HCT116 (cell line): ENCODE measurements at regions not wholly inside any gene's neighbourhood (a gene's known extent, or its start where the extent isn't known, plus 50 kb on each side); places are given as distances from the start of the nearest gene placed in this dataset.

Experiments
- ATAC-seq: fragments of 200-7000 bp; cut with Tn5 transposase; 2 replicates; pipeline ENCODE4 v1.9.1; 2020; ENCODE audit warnings: mild to moderate bottlenecking, moderate library complexity
- BruUV-seq: library from RNA; stranded (reverse); fragments of 400-500 nt; replicated peaks from 2 replicates; lab custom pipeline; 2021; lab: Mats Ljungman, UMichigan
- CTCF ChIA-PET: fragments of 300-600 bp; sonication (Branson Sonifier 250); formaldehyde crosslinking; loops from one replicate; lab custom pipeline; 2021; ENCODE audit warnings: antibody characterized with exemption; lab: Charles Lee
- POLR2A ChIA-PET: fragments of 300-600, 350-600 bp; sonication (Branson Sonifier 250); formaldehyde crosslinking; loops from one replicate; lab custom pipeline; 2021; ENCODE audit warnings: antibody characterized with exemption; lab: Charles Lee
- RAD21 ChIA-PET, 2 experiments: fragments of 300-600 bp; sonication (Branson Sonifier 250); formaldehyde crosslinking; loops; one replicate each; lab custom pipeline; 2023; ENCODE audit warnings: low total read pairs in 2 of 2; ENCODE audit not compliant: uncharacterized antibody in 2 of 2, unreplicated experiment in 2 of 2, low non-redundant PET in 1 of 2; lab: Charles Lee
- DNase-seq: peaks from one replicate; pipeline ENCODE4 v3.0.0-alpha.2; 2010; ENCODE audit warnings: low read depth, low spot score
- H2AFZ ChIP-seq: fragments of 200-600 bp; shearing (Covaris generic), sonication (generic); 2 replicates; pipeline ENCODE4 v1.6.1; 2017; ENCODE audit warnings: low read depth, mixed run types, mixed read lengths, antibody characterized with exemption, low read length; ENCODE audit not compliant: poor library complexity, severe bottlenecking
- H3K27ac ChIP-seq: 2 replicates; pipeline ENCODE4 v1.5.1; 2012; ENCODE audit warnings: low read depth, low read length
- H3K27me3 ChIP-seq: fragments of 200-600 bp; sonication (generic); 2 replicates; pipeline ENCODE4 v1.6.1; 2016; ENCODE audit warnings: mixed run types, low read length, mixed read lengths; ENCODE audit not compliant: insufficient read depth
- H3K36me3 ChIP-seq, 2 experiments: fragments of 200-500 bp in 1 of 2; fragments of 200-600 bp in 1 of 2; sonication (Bioruptor generic) in 1 of 2; sonication (generic) in 1 of 2; 2 replicates each; pipeline versions ENCODE4 v1.5.1 to v1.6.1; 2014 to 2016; ENCODE audit warnings: low read length in 2 of 2, inconsistent platforms in 1 of 2, mixed read lengths in 1 of 2, mixed run types in 1 of 2; ENCODE audit not compliant: insufficient read depth in 2 of 2, control insufficient read depth in 1 of 2
- H3K4me1 ChIP-seq, 2 experiments: fragments of 200-600 bp in 1 of 2; sonication (generic) in 1 of 2; 2 replicates each; pipeline versions ENCODE4 v1.5.1 to v1.6.1; 2012 to 2017; ENCODE audit warnings: low read length in 2 of 2, inconsistent platforms in 1 of 2, mild to moderate bottlenecking in 1 of 2, mixed read lengths in 1 of 2, mixed run types in 1 of 2, moderate library complexity in 1 of 2; ENCODE audit not compliant: insufficient read depth in 2 of 2, control insufficient read depth in 1 of 2
- H3K4me2 ChIP-seq: fragments of 200-600 bp; sonication (generic); 2 replicates; pipeline ENCODE4 v1.6.1; 2017; ENCODE audit warnings: mixed run types, low read length, mixed read lengths
- H3K4me3 ChIP-seq, 2 experiments: fragments of 200-600 bp in 1 of 2; sonication (generic) in 1 of 2; replicated peaks in 1 of 2; 2 replicates each; pipeline ENCODE4 v1.5.1; 2011 to 2016; ENCODE audit warnings: low read length in 2 of 2, control low read depth in 1 of 2, low read depth in 1 of 2, mild to moderate bottlenecking in 1 of 2, mixed read lengths in 1 of 2, mixed run types in 1 of 2
- H3K79me2 ChIP-seq: fragments of 200-600 bp; sonication (generic); 2 replicates; pipeline ENCODE4 v1.6.1; 2017; ENCODE audit warnings: mild to moderate bottlenecking, mixed run types, low read length, moderate library complexity, mixed read lengths; ENCODE audit not compliant: insufficient read depth
- H3K9ac ChIP-seq: fragments of 200-600 bp; sonication (generic); 2 replicates; pipeline ENCODE4 v1.6.1; 2016; ENCODE audit warnings: low read length, mixed read lengths
- H3K9me2 ChIP-seq: fragments of 200-600 bp; sonication (generic), shearing (Covaris generic); 2 replicates; pipeline ENCODE4 v1.6.1; 2017; ENCODE audit warnings: mixed run types, mild to moderate bottlenecking, moderate library complexity; ENCODE audit not compliant: insufficient read depth
- H3K9me3 ChIP-seq, 2 experiments: fragments of 200-500 bp in 1 of 2; fragments of 200-600 bp in 1 of 2; sonication (Bioruptor generic) in 1 of 2; sonication (generic) in 1 of 2; 2 replicates each; pipeline ENCODE4 v1.6.1; 2014 to 2017; ENCODE audit warnings: low read length in 2 of 2, mixed read lengths in 2 of 2, inconsistent platforms in 1 of 2, low read depth in 1 of 2, mild to moderate bottlenecking in 1 of 2, mixed run types in 1 of 2, moderate library complexity in 1 of 2; ENCODE audit not compliant: control insufficient read depth in 1 of 2, insufficient read depth in 1 of 2
- H4K20me1 ChIP-seq: fragments of 200-600 bp; sonication (generic), shearing (Covaris generic); 2 replicates; pipeline ENCODE4 v1.6.1; 2017; ENCODE audit warnings: mixed run types, mild to moderate bottlenecking, moderate library complexity; ENCODE audit not compliant: insufficient read depth
- ATF3 ChIP-seq: IDR thresholded peaks from 2 replicates; pipeline ENCODE4 v1.6.1; 2012
- CBX3 ChIP-seq: IDR thresholded peaks from 2 replicates; pipeline ENCODE4 v1.6.1; 2012; ENCODE audit warnings: low read depth
- CEBPB ChIP-seq: IDR thresholded peaks from 2 replicates; pipeline ENCODE4 v1.6.1; 2012; ENCODE audit warnings: low read depth
- EGR1 ChIP-seq: IDR thresholded peaks from 2 replicates; pipeline ENCODE4 v1.6.1; 2012; ENCODE audit warnings: low read depth
- EZH2 ChIP-seq: fragments of 200-600 bp; sonication (generic); IDR thresholded peaks from 2 replicates; pipeline ENCODE4 v1.6.1; 2017; ENCODE audit warnings: antibody characterized with exemption, mixed run types
- EZH2phosphoT487 ChIP-seq: fragments of 200-600 bp; IDR thresholded peaks from 2 replicates; pipeline ENCODE4 v1.6.1; 2018; ENCODE audit warnings: antibody characterized with exemption, borderline replicate concordance
- FOSL1 ChIP-seq: IDR thresholded peaks from 2 replicates; pipeline ENCODE4 v1.6.1; 2012; ENCODE audit warnings: low read depth
- JUND ChIP-seq: IDR thresholded peaks from 2 replicates; pipeline ENCODE4 v1.6.1; 2012
- MAX ChIP-seq: IDR thresholded peaks from 2 replicates; pipeline ENCODE4 v1.6.1; 2012
- POLR2A ChIP-seq: IDR thresholded peaks from 2 replicates; pipeline ENCODE4 v1.7.0; 2011; ENCODE audit warnings: borderline replicate concordance; ENCODE audit not compliant: insufficient read depth, insufficient read length; ENCODE audit errors: extremely low read depth
- POLR2AphosphoS5 ChIP-seq: IDR thresholded peaks from 2 replicates; pipeline ENCODE4 v1.6.1; 2011; ENCODE audit warnings: mild to moderate bottlenecking, low read depth, low read length, moderate library complexity
- RAD21 ChIP-seq: IDR thresholded peaks from 2 replicates; pipeline ENCODE4 v1.6.1; 2012; ENCODE audit warnings: low read depth, mild to moderate bottlenecking
- SIN3A ChIP-seq: IDR thresholded peaks from 2 replicates; pipeline ENCODE4 v1.6.1; 2012; ENCODE audit warnings: low read depth
- SP1 ChIP-seq: IDR thresholded peaks from 2 replicates; pipeline ENCODE4 v1.6.1; 2012; ENCODE audit warnings: low read depth
- SRF ChIP-seq: IDR thresholded peaks from 2 replicates; pipeline ENCODE4 v1.6.1; 2012; ENCODE audit warnings: low read depth
- TCF7L2 ChIP-seq: IDR thresholded peaks from 2 replicates; pipeline ENCODE4 v1.7.0; 2011; ENCODE audit warnings: borderline replicate concordance, inconsistent platforms; ENCODE audit not compliant: insufficient read depth, insufficient read length; ENCODE audit errors: extremely low read depth
- YY1 ChIP-seq: IDR thresholded peaks from 2 replicates; pipeline ENCODE4 v1.6.1; 2011; ENCODE audit warnings: low read length, low read depth, moderate library complexity, mild to moderate bottlenecking; ENCODE audit not compliant: insufficient replicate concordance; ENCODE audit errors: extremely low read depth
- ZBTB33 ChIP-seq: IDR thresholded peaks from 2 replicates; pipeline ENCODE4 v1.6.1; 2011; ENCODE audit warnings: mild to moderate bottlenecking, low read length, moderate library complexity; ENCODE audit not compliant: insufficient replicate concordance; ENCODE audit errors: extremely low read depth
- ZNF274 ChIP-seq: fragments of 200-500 bp; sonication (Bioruptor generic); IDR thresholded peaks from 2 replicates; pipeline ENCODE4 v1.6.1; 2014; ENCODE audit warnings: mild to moderate bottlenecking, low read depth, low read length, inconsistent platforms
- intact Hi-C: fragments of 100-400 bp; cut with micrococcal nuclease; formaldehyde crosslinking; loops from 2 replicates; pipeline ENCODE4 v1.10.0; 2022

- peaks cover 13 to 38% of the 10 kb centered on the region in 2 experiments for H3K4me1 ChIP-seq
- peak overlapping the region; percentile 23 for H3K4me2 ChIP-seq
- H3K36me3 ChIP-seq = no peaks in the 10 kb centered on the region
- RAD21 ChIA-PET = no interaction called here
- H3K27me3 ChIP-seq = no peaks in the 10 kb centered on the region
- intact Hi-C loops = no loop called here
- TF ChIP-seq SP1 = peak; percentile 39; the same call in 1 of the 2 replicates
- peak; percentile 39; the same call in 1 of the 2 replicates for TF ChIP-seq FOSL1
- TF ChIP-seq JUND = peak; percentile 44; the same call in 1 of the 2 replicates
- no peak for TF ChIP-seq ZBTB33
- TF ChIP-seq MAX = peak; percentile 55; the same call in 1 of the 2 replicates
- POLR2A ChIA-PET = interaction anchor here (1.0 to 1.6 kb wide), 2 partner anchors 21 to 70 kb away, joined by 3 read pairs; partner anchors contain the start of gene RHOB
- H2AFZ ChIP-seq = no peak overlapping the region
- no peaks in the 10 kb centered on the region for H3K9me3 ChIP-seq
- 0 out of 2 replicates have a peak overlapping the region, but pooled peaks have one; percentile 6 for H3K27ac ChIP-seq
- peak overlapping the region; percentile 7; the same call in 1 of the 2 replicates for H3K9ac ChIP-seq
- H3K4me3 ChIP-seq = no peak overlapping the region
- no peaks in the 10 kb centered on the region for H3K9me2 ChIP-seq
- CTCF ChIA-PET = no interaction called here
- BruUV-seq = no TSS peak
- ATAC-seq = peak; percentile 45
- no peaks in the 10 kb centered on the region for H3K79me2 ChIP-seq
- no peaks in the 10 kb centered on the region for H4K20me1 ChIP-seq
- peak; percentile 44 for DNase-seq
Measured at GRCh38 chr2:20516646-20517341, 69.9 kb downstream of the RHOB start.

- Histone ChIP-seq H3K4me1 (peaks cover 13 to 33% of the 10 kb centered on the region in 2 experiments), H3K27me3 (no peaks in the 10 kb centered on the region), H3K4me3 (no peak overlapping the region), H3K9me2 (no peaks in the 10 kb centered on the region), H4K20me1 (no peaks in the 10 kb centered on the region), H3K27ac (no peak overlapping the region), H3K9me3 (no peaks in the 10 kb centered on the region), H3K4me2 (no peak overlapping the region), H2AFZ (no peak overlapping the region), H3K9ac (no peak overlapping the region), H3K79me2 (no peaks in the 10 kb centered on the region), H3K36me3 (no peaks in the 10 kb centered on the region)
- intact Hi-C loops = no loop called here
- POLR2A ChIA-PET = no interaction called here
- CTCF ChIA-PET = no interaction called here
- ATAC-seq (no peak), DNase-seq (no peak)
- no TSS peak for BruUV-seq
- RAD21 ChIA-PET = no interaction called here
- TF ChIP-seq YY1 (no peak), ZNF274 (no peak), FOSL1 (no peak), EZH2phosphoT487 (no peak), POLR2A (no peak), CBX3 (no peak), RAD21 (no peak), SIN3A (no peak), MAX (no peak), JUND (no peak), SP1 (no peak), POLR2AphosphoS5 (no peak), EGR1 (no peak), ATF3 (no peak), CEBPB (no peak), EZH2 (no peak), TCF7L2 (no peak), SRF (no peak)
Measured at GRCh38 chr2:20519309-20519708, 72.4 kb downstream of the RHOB start.
